HL-60 (cell line): ENCODE measurements at regions not wholly inside any gene's neighbourhood (a gene's known extent, or its start where the extent isn't known, plus 50 kb on each side); places are given as distances from the start of the nearest gene placed in this dataset.

Experiments used
- POLR2AphosphoS5 ChIP-seq: IDR thresholded peaks from 2 replicates; pipeline ENCODE4 v1.6.1; 2012; ENCODE audit warnings: low read depth
- SPI1 ChIP-seq: IDR thresholded peaks from 2 replicates; pipeline ENCODE4 v1.6.1; 2012; ENCODE audit warnings: low read depth, mild to moderate bottlenecking, borderline replicate concordance
- TF ChIP-seq, protein P1 (sequence below): IDR thresholded peaks from one replicate; pipeline ENCODE4 v1.5.1; 2011; ENCODE audit warnings: low read length, control low read depth, inconsistent platforms; ENCODE audit not compliant: insufficient read depth
- TF ChIP-seq, protein P2 (sequence below): IDR thresholded peaks from 2 replicates; pipeline ENCODE4 v1.6.1; 2012; ENCODE audit warnings: low read depth; ENCODE audit not compliant: insufficient replicate concordance

DNA sequence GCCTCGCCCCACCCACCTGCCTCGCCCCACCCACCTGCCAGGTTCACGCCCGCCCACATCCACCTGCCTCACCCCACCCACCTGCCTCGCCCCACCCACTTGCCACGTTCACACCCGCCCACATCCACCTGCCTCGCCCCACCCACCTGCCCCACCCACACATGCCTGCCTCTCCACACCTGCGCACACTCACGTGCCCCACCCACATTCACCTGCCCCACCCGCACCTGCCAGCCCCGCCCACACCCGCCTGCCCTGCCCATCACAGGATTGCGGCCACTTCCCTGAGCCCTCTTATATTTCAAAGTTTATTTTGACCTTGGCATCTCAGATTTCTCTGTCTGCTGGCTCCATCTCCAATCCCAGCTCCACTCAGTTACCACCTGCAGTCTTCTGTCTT is 217.5 kb upstream of the SOX11 start:
- TF ChIP-seq, protein P1, sequence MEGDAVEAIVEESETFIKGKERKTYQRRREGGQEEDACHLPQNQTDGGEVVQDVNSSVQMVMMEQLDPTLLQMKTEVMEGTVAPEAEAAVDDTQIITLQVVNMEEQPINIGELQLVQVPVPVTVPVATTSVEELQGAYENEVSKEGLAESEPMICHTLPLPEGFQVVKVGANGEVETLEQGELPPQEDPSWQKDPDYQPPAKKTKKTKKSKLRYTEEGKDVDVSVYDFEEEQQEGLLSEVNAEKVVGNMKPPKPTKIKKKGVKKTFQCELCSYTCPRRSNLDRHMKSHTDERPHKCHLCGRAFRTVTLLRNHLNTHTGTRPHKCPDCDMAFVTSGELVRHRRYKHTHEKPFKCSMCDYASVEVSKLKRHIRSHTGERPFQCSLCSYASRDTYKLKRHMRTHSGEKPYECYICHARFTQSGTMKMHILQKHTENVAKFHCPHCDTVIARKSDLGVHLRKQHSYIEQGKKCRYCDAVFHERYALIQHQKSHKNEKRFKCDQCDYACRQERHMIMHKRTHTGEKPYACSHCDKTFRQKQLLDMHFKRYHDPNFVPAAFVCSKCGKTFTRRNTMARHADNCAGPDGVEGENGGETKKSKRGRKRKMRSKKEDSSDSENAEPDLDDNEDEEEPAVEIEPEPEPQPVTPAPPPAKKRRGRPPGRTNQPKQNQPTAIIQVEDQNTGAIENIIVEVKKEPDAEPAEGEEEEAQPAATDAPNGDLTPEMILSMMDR: no peak
- TF ChIP-seq POLR2AphosphoS5 (no peak), SPI1 (no peak)
- TF ChIP-seq, protein P2, sequence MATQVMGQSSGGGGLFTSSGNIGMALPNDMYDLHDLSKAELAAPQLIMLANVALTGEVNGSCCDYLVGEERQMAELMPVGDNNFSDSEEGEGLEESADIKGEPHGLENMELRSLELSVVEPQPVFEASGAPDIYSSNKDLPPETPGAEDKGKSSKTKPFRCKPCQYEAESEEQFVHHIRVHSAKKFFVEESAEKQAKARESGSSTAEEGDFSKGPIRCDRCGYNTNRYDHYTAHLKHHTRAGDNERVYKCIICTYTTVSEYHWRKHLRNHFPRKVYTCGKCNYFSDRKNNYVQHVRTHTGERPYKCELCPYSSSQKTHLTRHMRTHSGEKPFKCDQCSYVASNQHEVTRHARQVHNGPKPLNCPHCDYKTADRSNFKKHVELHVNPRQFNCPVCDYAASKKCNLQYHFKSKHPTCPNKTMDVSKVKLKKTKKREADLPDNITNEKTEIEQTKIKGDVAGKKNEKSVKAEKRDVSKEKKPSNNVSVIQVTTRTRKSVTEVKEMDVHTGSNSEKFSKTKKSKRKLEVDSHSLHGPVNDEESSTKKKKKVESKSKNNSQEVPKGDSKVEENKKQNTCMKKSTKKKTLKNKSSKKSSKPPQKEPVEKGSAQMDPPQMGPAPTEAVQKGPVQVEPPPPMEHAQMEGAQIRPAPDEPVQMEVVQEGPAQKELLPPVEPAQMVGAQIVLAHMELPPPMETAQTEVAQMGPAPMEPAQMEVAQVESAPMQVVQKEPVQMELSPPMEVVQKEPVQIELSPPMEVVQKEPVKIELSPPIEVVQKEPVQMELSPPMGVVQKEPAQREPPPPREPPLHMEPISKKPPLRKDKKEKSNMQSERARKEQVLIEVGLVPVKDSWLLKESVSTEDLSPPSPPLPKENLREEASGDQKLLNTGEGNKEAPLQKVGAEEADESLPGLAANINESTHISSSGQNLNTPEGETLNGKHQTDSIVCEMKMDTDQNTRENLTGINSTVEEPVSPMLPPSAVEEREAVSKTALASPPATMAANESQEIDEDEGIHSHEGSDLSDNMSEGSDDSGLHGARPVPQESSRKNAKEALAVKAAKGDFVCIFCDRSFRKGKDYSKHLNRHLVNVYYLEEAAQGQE: no peak
